ENCODE measurements at regions not wholly inside any gene's neighbourhood (a gene's known extent, or its start where the extent isn't known, plus 50 kb on each side); places are given as distances from the start of the nearest gene placed in this dataset.

DNA sequence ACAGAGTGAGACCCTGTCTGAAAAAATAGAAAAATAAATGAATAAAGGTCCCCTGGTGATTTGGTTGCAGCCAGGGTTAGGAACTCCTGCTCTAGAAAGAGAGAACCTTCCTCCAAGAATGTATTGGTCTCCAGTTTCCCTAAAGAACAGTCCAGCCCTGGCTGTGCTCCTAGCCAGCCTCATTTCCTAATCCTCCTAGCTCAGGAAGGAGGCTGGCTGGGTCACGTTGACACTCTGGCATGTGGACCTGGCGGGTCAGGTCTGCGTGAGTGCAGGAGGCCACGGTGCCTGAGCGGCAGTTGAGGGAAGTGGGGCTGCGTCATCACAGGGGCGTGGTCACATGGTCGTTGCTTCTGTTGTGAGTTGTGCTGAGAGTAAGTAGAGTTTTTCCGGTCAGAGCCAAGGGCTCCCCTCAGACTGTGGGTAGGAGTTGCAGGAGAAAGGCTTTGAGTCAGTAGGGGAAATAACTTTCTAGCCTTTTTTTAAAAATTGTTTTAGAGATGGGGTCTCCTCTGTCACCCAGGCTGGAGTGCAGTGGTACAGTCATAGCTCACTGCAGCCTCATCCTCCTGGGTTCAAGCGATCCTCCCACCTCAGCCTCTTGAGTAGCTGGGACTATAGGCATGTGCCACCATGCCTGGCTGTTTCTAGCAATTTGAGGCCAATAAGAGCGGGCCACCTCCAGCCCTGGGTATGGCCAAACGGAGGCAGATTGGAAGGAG lies 194.0 kb upstream of the CIBAR2 start:
- TF ChIP-seq, protein P1, sequence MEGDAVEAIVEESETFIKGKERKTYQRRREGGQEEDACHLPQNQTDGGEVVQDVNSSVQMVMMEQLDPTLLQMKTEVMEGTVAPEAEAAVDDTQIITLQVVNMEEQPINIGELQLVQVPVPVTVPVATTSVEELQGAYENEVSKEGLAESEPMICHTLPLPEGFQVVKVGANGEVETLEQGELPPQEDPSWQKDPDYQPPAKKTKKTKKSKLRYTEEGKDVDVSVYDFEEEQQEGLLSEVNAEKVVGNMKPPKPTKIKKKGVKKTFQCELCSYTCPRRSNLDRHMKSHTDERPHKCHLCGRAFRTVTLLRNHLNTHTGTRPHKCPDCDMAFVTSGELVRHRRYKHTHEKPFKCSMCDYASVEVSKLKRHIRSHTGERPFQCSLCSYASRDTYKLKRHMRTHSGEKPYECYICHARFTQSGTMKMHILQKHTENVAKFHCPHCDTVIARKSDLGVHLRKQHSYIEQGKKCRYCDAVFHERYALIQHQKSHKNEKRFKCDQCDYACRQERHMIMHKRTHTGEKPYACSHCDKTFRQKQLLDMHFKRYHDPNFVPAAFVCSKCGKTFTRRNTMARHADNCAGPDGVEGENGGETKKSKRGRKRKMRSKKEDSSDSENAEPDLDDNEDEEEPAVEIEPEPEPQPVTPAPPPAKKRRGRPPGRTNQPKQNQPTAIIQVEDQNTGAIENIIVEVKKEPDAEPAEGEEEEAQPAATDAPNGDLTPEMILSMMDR (IDR thresholded peaks at IDR 0.05): no peak
- peak in 1 of 3 donors; percentile 37 for TF ChIP-seq POLR2A (IDR thresholded peaks at IDR 0.05)

All from body of pancreas (tissue), 4 donors.